ENCODE measurements at regions not wholly inside any gene's neighbourhood (a gene's known extent, or its start where the extent isn't known, plus 50 kb on each side); places are given as distances from the start of the nearest gene placed in this dataset.

GRCh38 chr7:159323359-159323758, 178.7 kb upstream of the VIPR2 start:
- 61% methylated on average over 4 of the region's 4 CpGs for WGBS (ENCODE audit: insufficient coverage, low coverage, low lambda C conversion rate, missing lambda C conversion rate)
- H3K36me3 ChIP-seq = no peaks in the 10 kb centered on the region
- no peaks in the 10 kb centered on the region for H3K4me1 ChIP-seq
- H3K4me3 ChIP-seq = no peak overlapping the region
- H3K27me3 ChIP-seq = no peaks in the 10 kb centered on the region
- TF ChIP-seq POLR2A (IDR thresholded peaks at IDR 0.05) = no peak
- TF ChIP-seq, protein P1, sequence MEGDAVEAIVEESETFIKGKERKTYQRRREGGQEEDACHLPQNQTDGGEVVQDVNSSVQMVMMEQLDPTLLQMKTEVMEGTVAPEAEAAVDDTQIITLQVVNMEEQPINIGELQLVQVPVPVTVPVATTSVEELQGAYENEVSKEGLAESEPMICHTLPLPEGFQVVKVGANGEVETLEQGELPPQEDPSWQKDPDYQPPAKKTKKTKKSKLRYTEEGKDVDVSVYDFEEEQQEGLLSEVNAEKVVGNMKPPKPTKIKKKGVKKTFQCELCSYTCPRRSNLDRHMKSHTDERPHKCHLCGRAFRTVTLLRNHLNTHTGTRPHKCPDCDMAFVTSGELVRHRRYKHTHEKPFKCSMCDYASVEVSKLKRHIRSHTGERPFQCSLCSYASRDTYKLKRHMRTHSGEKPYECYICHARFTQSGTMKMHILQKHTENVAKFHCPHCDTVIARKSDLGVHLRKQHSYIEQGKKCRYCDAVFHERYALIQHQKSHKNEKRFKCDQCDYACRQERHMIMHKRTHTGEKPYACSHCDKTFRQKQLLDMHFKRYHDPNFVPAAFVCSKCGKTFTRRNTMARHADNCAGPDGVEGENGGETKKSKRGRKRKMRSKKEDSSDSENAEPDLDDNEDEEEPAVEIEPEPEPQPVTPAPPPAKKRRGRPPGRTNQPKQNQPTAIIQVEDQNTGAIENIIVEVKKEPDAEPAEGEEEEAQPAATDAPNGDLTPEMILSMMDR (IDR thresholded peaks at IDR 0.05) = no peak
- no peak for ATAC-seq
- H3K27ac ChIP-seq = no peak overlapping the region
- DNase-seq = no peak
- intact Hi-C loops (cut with DNase I) = no loop called here
- H3K9me3 ChIP-seq = peaks cover 0 to 7% (median 0%) of the 10 kb centered on the region in 4 donors

DNA sequence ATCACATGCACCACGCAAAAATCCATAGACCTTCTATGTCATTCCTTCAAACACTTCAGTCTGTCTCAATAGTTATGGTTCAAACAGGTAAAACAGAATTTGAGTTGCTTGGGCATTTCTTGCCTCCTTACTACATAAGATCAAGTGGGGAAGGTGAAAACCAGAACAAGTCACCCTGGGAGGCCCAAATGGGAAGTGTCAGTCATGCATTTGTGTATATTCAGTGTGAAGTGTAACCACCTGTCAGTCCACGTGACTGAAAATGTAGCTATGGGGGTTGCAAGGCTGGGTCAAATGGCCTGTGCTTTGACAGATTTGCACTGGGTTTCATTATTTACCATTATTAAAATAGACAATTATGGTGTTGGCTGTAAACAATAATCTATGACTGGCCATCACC, 176.6 kb upstream of the VIPR2 start:
- no peak overlapping the region for H3K27ac ChIP-seq

DNA sequence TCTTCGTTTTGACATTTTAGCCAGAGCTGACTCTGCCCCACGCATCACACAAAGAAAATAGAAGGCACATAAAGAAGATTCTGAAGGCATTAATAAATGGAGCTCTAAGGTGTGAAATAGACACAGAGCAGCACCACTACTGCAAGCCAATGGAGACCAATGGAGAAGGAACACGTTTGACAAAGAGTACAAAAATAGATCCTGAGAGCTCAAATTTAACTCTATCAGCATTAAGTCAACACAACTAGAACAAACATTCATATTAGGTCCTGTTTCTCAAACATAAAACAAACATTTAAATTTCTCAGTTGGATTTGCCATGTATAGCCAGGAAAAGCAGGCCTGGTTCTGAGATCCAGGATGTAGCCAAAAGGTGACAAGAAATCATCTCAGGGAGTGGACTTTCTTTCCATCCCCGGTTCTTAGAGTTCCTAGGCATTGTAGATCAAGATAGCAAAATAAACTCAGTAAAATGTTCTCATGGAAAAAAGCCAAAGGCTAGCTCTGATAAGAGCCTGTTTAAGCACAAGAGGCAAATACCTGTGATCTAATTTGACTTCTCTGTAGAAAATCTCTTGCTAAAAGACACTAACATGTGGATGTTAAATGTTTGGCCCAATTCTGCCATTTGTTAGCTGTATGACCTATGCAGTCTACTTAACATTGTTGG, 174.2 kb upstream of the VIPR2 start:
- no peak for DNase-seq
- Histone ChIP-seq H3K9me3 (no peaks in the 10 kb centered on the region), H3K27ac (no peak overlapping the region), H3K4me1 (no peaks in the 10 kb centered on the region), H3K27me3 (no peaks in the 10 kb centered on the region), H3K36me3 (no peaks in the 10 kb centered on the region), H3K4me3 (no peak overlapping the region)
- intact Hi-C loops (cut with DNase I) = no loop called here
- WGBS (ENCODE audit: insufficient coverage, low coverage, low lambda C conversion rate, missing lambda C conversion rate) = 35% methylated on average over 4 of the region's 4 CpGs
- ATAC-seq = no peak
- TF ChIP-seq, protein P1 (IDR thresholded peaks at IDR 0.05) = no peak
- no peak for TF ChIP-seq POLR2A (IDR thresholded peaks at IDR 0.05)

More for the DNA sequence above, 176.6 kb upstream of the VIPR2 start:
- TF ChIP-seq, protein P1 (IDR thresholded peaks at IDR 0.05) = no peak
- no peak for TF ChIP-seq POLR2A (IDR thresholded peaks at IDR 0.05)
- Histone ChIP-seq H3K9me3 (no peaks in the 10 kb centered on the region), H3K4me3 (no peak overlapping the region), H3K27me3 (no peaks in the 10 kb centered on the region), H3K4me1 (no peaks in the 10 kb centered on the region), H3K36me3 (no peaks in the 10 kb centered on the region)
- DNase-seq (no peak), ATAC-seq (no peak)
- WGBS (ENCODE audit: insufficient coverage, low coverage, low lambda C conversion rate, missing lambda C conversion rate) = 52% methylated on average over 2 of the region's 2 CpGs
- intact Hi-C loops (cut with DNase I) = no loop called here

- no peak for DNase-seq
- no peak overlapping the region for H3K4me3 ChIP-seq
- intact Hi-C loops (cut with DNase I) = no loop called here
- no peak for ATAC-seq
- no peaks in the 10 kb centered on the region for H3K36me3 ChIP-seq
- no peak overlapping the region for H3K27ac ChIP-seq
- no peaks in the 10 kb centered on the region for H3K4me1 ChIP-seq
- no peaks in the 10 kb centered on the region for H3K27me3 ChIP-seq
- TF ChIP-seq, protein P1 (IDR thresholded peaks at IDR 0.05) = no peak
- TF ChIP-seq POLR2A (IDR thresholded peaks at IDR 0.05) = no peak
- no peaks in the 10 kb centered on the region for H3K9me3 ChIP-seq
Measured at GRCh38 chr7:159317294-159317693, 172.6 kb upstream of the VIPR2 start.

DNA sequence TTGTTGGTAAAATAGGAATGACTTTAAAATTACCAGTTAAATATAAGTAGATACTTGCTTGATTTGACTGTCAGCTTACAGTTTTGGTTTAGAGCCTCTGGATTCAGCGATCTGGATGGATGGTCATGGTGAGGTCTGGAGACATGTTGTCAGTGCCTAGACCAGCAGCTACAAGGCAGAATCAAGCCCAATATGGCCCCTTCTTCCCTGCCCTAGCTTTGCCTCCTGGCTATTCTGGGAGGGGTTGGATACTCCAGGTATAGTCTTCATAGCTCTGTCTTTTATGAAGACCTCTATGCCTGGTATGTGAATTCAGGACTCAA, 166.5 kb upstream of the VIPR2 start:
- no peak for DNase-seq
- no peak for ATAC-seq
- Histone ChIP-seq H3K4me1 (no peaks in the 10 kb centered on the region), H3K4me3 (no peak overlapping the region), H3K27ac (no peak overlapping the region), H3K36me3 (no peaks in the 10 kb centered on the region), H3K27me3 (no peaks in the 10 kb centered on the region), H3K9me3 (no peaks in the 10 kb centered on the region)
- TF ChIP-seq, protein P1 (IDR thresholded peaks at IDR 0.05) = no peak
- no peak for TF ChIP-seq POLR2A (IDR thresholded peaks at IDR 0.05)
- no CpG with 5 or more reads among the region's 1 CpG for WGBS (ENCODE audit: insufficient coverage, low coverage, low lambda C conversion rate, missing lambda C conversion rate)
- intact Hi-C loops (cut with DNase I) = no loop called here

All from right lobe of liver (tissue), 6 donors.